Right lobe of liver (tissue), 4 donors: ENCODE measurements at regions not wholly inside any gene's neighbourhood (a gene's known extent, or its start where the extent isn't known, plus 50 kb on each side); places are given as distances from the start of the nearest gene placed in this dataset.

Experiments
- POLR2A ChIP-seq: fragments of 450-650 bp; IDR thresholded peaks from one replicate; pipeline ENCODE4 v1.6.1; 2017; ENCODE audit warnings: antibody characterized with exemption, mild to moderate bottlenecking
- TF ChIP-seq, protein P1 (sequence below), 4 donors: fragments of 200-600 bp in 3 of 4; fragments of 450-650 bp in 1 of 4; IDR thresholded peaks; one replicate each; pipeline versions ENCODE4 v1.5.1 to v1.8.0; 2016 to 2022; ENCODE audit warnings: antibody characterized with exemption in 4 of 4, mild to moderate bottlenecking in 2 of 4
- donor health status: DM: no; HTN: no; CAD: no.
- donor health status: DM: no; HTN: no; CAD: no.
- donor health status: DM: no; HTN: yes; CAD: no.

DNA sequence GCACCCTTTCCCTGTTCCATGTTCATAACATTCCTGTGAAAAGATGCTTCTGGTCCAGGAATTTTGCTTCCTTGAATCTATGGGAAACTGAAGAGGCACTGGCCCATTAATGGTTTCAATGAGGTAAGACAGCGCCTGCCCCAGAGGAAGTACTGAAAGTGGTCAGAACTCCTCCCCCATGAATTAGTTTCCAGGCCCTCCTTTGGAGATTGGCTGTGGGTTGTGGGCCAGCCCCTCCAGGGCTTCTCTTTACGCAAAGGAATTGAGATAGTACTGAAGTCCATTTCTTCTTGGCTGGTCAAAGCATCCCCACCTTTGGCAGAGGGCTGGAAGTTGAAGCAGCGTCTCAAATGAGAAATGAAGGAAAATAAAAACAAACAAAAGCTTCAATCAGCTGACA lies 175.5 kb downstream of the POLR2M start:
- TF ChIP-seq, protein P1, sequence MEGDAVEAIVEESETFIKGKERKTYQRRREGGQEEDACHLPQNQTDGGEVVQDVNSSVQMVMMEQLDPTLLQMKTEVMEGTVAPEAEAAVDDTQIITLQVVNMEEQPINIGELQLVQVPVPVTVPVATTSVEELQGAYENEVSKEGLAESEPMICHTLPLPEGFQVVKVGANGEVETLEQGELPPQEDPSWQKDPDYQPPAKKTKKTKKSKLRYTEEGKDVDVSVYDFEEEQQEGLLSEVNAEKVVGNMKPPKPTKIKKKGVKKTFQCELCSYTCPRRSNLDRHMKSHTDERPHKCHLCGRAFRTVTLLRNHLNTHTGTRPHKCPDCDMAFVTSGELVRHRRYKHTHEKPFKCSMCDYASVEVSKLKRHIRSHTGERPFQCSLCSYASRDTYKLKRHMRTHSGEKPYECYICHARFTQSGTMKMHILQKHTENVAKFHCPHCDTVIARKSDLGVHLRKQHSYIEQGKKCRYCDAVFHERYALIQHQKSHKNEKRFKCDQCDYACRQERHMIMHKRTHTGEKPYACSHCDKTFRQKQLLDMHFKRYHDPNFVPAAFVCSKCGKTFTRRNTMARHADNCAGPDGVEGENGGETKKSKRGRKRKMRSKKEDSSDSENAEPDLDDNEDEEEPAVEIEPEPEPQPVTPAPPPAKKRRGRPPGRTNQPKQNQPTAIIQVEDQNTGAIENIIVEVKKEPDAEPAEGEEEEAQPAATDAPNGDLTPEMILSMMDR (IDR thresholded peaks at IDR 0.05) = no peak
- TF ChIP-seq POLR2A = no peak
